SK-N-SH treated with all-trans-retinoic acid at 6 μM for 48 hours (cell line): ENCODE measurements at regions not wholly inside any gene's neighbourhood (a gene's known extent, or its start where the extent isn't known, plus 50 kb on each side); places are given as distances from the start of the nearest gene placed in this dataset.

ENCODE experiments used
- ARNTL ChIP-seq: fragments of 450-650 bp; formaldehyde crosslinking; IDR thresholded peaks from 2 replicates; pipeline ENCODE4 v1.5.0; 2020; ENCODE audit warnings: low read depth, mild to moderate bottlenecking, moderate library complexity, borderline replicate concordance
- BACH2 ChIP-seq: fragments of 250-450 bp; sonication (Bioruptor Pico); IDR thresholded peaks from 2 replicates; pipeline ENCODE4 v1.9.0; 2021; ENCODE audit warnings: mild to moderate bottlenecking, borderline replicate concordance
- ISL1 ChIP-seq: fragments of 250-450 bp; sonication (Bioruptor Pico); IDR thresholded peaks from 2 replicates; pipeline ENCODE4 v2.1.2; 2022; ENCODE audit warnings: mild to moderate bottlenecking, moderate library complexity
- PATZ1 ChIP-seq: fragments of 250-450 bp; sonication (Bioruptor Pico); IDR thresholded peaks from 2 replicates; pipeline ENCODE4 v1.8.0; 2020; ENCODE audit warnings: mild to moderate bottlenecking, moderate library complexity, borderline replicate concordance

- no peak for TF ChIP-seq BACH2 (CRISPR knock-in tag)
- TF ChIP-seq ISL1 (CRISPR knock-in tag) = no peak
- no peak for TF ChIP-seq ARNTL (CRISPR knock-in tag)
- TF ChIP-seq PATZ1 (CRISPR knock-in tag) = no peak
Observed at GRCh38 chr16:60553090-60553757, 1483.0 kb downstream of the CDH8 start.
